GM23338 (cell line): ENCODE measurements at regions not wholly inside any gene's neighbourhood (a gene's known extent, or its start where the extent isn't known, plus 50 kb on each side); places are given as distances from the start of the nearest gene placed in this dataset.

ENCODE experiments used
- CREB1 ChIP-seq: fragments of 250-450 bp; sonication (Bioruptor Pico); IDR thresholded peaks from 2 replicates; pipeline ENCODE4 v1.5.0; 2020; ENCODE audit warnings: low read depth, mild to moderate bottlenecking, moderate library complexity
- CTCF ChIP-seq, 2 experiments: fragments of 200-600 bp in 1 of 2; sonication (generic) in 1 of 2; conservative IDR thresholded peaks; 2 replicates each; pipeline versions ENCODE4 v1.5.1 to v1.6.1; 2016 to 2017; ENCODE audit warnings: antibody characterized with exemption in 2 of 2, low read depth in 2 of 2, mild to moderate bottlenecking in 2 of 2, moderate library complexity in 1 of 2
- EZH2 ChIP-seq: fragments of 200-600 bp; sonication (generic); IDR thresholded peaks from one replicate; pipeline ENCODE4 v1.8.0; 2017; ENCODE audit warnings: antibody characterized with exemption, mild to moderate bottlenecking, low read depth; ENCODE audit not compliant: unreplicated experiment
- EZH2phosphoT487 ChIP-seq: fragments of 200-600 bp; sonication (generic); IDR thresholded peaks from one replicate; pipeline ENCODE4 v1.8.1; 2018; ENCODE audit warnings: antibody characterized with exemption; ENCODE audit not compliant: unreplicated experiment
- JUNB ChIP-seq: IDR thresholded peaks from one replicate; pipeline ENCODE4 v1.6.1; 2016; ENCODE audit warnings: antibody characterized with exemption; ENCODE audit not compliant: unreplicated experiment
- POLR2AphosphoS5 ChIP-seq: IDR thresholded peaks from 2 replicates; pipeline ENCODE4 v1.6.1; 2016; ENCODE audit warnings: antibody characterized with exemption, low read depth
- REST ChIP-seq: IDR thresholded peaks from one replicate; pipeline ENCODE4 v1.6.1; 2018; ENCODE audit warnings: antibody characterized with exemption; ENCODE audit not compliant: unreplicated experiment
- STAT1 ChIP-seq: IDR thresholded peaks from one replicate; pipeline ENCODE4 v1.6.1; 2016; ENCODE audit warnings: antibody characterized with exemption; ENCODE audit not compliant: unreplicated experiment
- ZNF331 ChIP-seq: fragments of 250-450 bp; sonication (Bioruptor Pico); IDR thresholded peaks from 2 replicates; pipeline ENCODE4 v1.5.0; 2020; ENCODE audit warnings: low read depth, mild to moderate bottlenecking, moderate library complexity

GRCh38 chr5:91229031-91229727 is 153.9 kb downstream of the ARRDC3 start:
- TF ChIP-seq CTCF (conservative IDR thresholded peaks at IDR 0.05; ENCODE audit: low read depth in 2 of 2) (no peak), EZH2 (no peak), JUNB (no peak), CREB1 (CRISPR knock-in tag) (no peak), REST (no peak), ZNF331 (CRISPR knock-in tag) (no peak), POLR2AphosphoS5 (no peak), STAT1 (no peak), EZH2phosphoT487 (no peak)
